Neural cell (in vitro differentiated cells): ENCODE measurements at regions not wholly inside any gene's neighbourhood (a gene's known extent, or its start where the extent isn't known, plus 50 kb on each side); places are given as distances from the start of the nearest gene placed in this dataset.

Experiments used
- H2AFZ ChIP-seq: fragments of 200-600, 300-800 bp; sonication (generic), shearing (Covaris generic); 2 replicates; pipeline ENCODE4 v1.6.0; 2014; ENCODE audit warnings: low read depth, mild to moderate bottlenecking, antibody characterized with exemption, low read length, moderate library complexity
- H3F3A ChIP-seq: fragments of 200-600 bp; shearing (Covaris generic); 2 replicates; pipeline ENCODE4 v1.6.1; 2016; ENCODE audit warnings: mild to moderate bottlenecking, moderate library complexity, mixed read lengths, antibody characterized with exemption, low read length; ENCODE audit not compliant: insufficient read depth, poor library complexity, severe bottlenecking
- H3K27ac ChIP-seq: fragments of 200-600, 300-800 bp; sonication (generic), shearing (Covaris generic); 2 replicates; pipeline ENCODE4 v1.5.1; 2014; ENCODE audit warnings: mild to moderate bottlenecking, low read length, moderate library complexity
- H3K27me3 ChIP-seq: fragments of 300-800, 200-600 bp; sonication (generic), shearing (Covaris generic); 2 replicates; pipeline ENCODE4 v1.6.0; 2014; ENCODE audit warnings: mild to moderate bottlenecking, low read depth, low read length, moderate library complexity; ENCODE audit not compliant: insufficient read depth
- H3K36me3 ChIP-seq: fragments of 300-800, 200-600 bp; sonication (generic), shearing (Covaris generic); 2 replicates; pipeline ENCODE4 v1.5.1; 2014; ENCODE audit warnings: mild to moderate bottlenecking, antibody characterized with exemption, low read length, moderate library complexity; ENCODE audit not compliant: insufficient read depth
- H3K4me2 ChIP-seq: fragments of 300-800, 200-600 bp; sonication (generic), shearing (Covaris generic); 2 replicates; pipeline ENCODE4 v1.6.0; 2014; ENCODE audit warnings: mild to moderate bottlenecking, low read length
- H3K4me3 ChIP-seq: fragments of 300-800, 200-600 bp; sonication (generic), shearing (Covaris generic); 2 replicates; pipeline ENCODE4 v1.5.1; 2014; ENCODE audit warnings: mild to moderate bottlenecking, low read length, moderate library complexity
- H3K79me2 ChIP-seq: fragments of 200-600 bp; shearing (Covaris generic); replicated peaks from 2 replicates; pipeline ENCODE4 v1.6.0; 2014; ENCODE audit warnings: mild to moderate bottlenecking, low read length, moderate library complexity; ENCODE audit not compliant: insufficient read depth
- H3K9ac ChIP-seq: fragments of 300-800, 200-600 bp; sonication (generic), shearing (Covaris generic); 2 replicates; pipeline ENCODE4 v1.6.1; 2016; ENCODE audit warnings: mild to moderate bottlenecking, low read length, mixed read lengths
- H3K9me2 ChIP-seq: fragments of 200-600 bp; shearing (Covaris generic); 2 replicates; pipeline ENCODE4 v1.6.1; 2016; ENCODE audit warnings: mild to moderate bottlenecking, low read length, mixed read lengths; ENCODE audit not compliant: insufficient read depth
- H3K9me3 ChIP-seq: fragments of 200-600, 300-800 bp; sonication (generic), shearing (Covaris generic); 2 replicates; pipeline ENCODE4 v1.6.1; 2016; ENCODE audit warnings: mild to moderate bottlenecking, mixed run types, low read length, moderate library complexity, mixed read lengths
- H4K20me1 ChIP-seq: fragments of 200-600 bp; shearing (Covaris generic); 2 replicates; pipeline ENCODE4 v1.6.1; 2016; ENCODE audit warnings: mild to moderate bottlenecking, mixed run types; ENCODE audit not compliant: insufficient read depth
- EP300 ChIP-seq: fragments of 450-650 bp; conservative IDR thresholded peaks from 2 replicates; pipeline ENCODE4 v1.6.1; 2014; ENCODE audit warnings: antibody characterized with exemption, mild to moderate bottlenecking, moderate library complexity; ENCODE audit not compliant: poor library complexity, severe bottlenecking
- EZH2 ChIP-seq: fragments of 200-600, 300-800 bp; shearing (Covaris generic), sonication (generic); IDR thresholded peaks from 2 replicates; pipeline ENCODE4 v1.6.1; 2014; ENCODE audit warnings: antibody characterized with exemption, low read length, borderline replicate concordance, mild to moderate bottlenecking; ENCODE audit not compliant: insufficient read depth, poor library complexity, severe bottlenecking
- MXI1 ChIP-seq: fragments of 450-650 bp; conservative IDR thresholded peaks from 2 replicates; pipeline ENCODE4 v1.6.1; 2014; ENCODE audit warnings: antibody characterized with exemption, mild to moderate bottlenecking; ENCODE audit not compliant: poor library complexity, severe bottlenecking
- POLR2AphosphoS5 ChIP-seq: IDR thresholded peaks from 2 replicates; pipeline ENCODE4 v1.6.1; 2012
- RAD21 ChIP-seq: fragments of 450-650 bp; conservative IDR thresholded peaks from 2 replicates; pipeline ENCODE4 v1.6.1; 2014; ENCODE audit warnings: antibody characterized with exemption, mild to moderate bottlenecking, moderate library complexity
- REST ChIP-seq: IDR thresholded peaks from 2 replicates; pipeline ENCODE4 v1.6.1; 2012; ENCODE audit warnings: borderline replicate concordance
- SMC3 ChIP-seq: fragments of 450-650 bp; conservative IDR thresholded peaks from 2 replicates; pipeline ENCODE4 v1.6.1; 2014; ENCODE audit warnings: antibody characterized with exemption, mild to moderate bottlenecking, moderate library complexity; ENCODE audit not compliant: poor library complexity
- TAF1 ChIP-seq: IDR thresholded peaks from 2 replicates; pipeline ENCODE4 v1.6.1; 2012; ENCODE audit warnings: low read depth
- TF ChIP-seq, protein P1 (sequence below): fragments of 450-650 bp; IDR thresholded peaks from 2 replicates; pipeline ENCODE4 v1.5.1; 2014; ENCODE audit warnings: antibody characterized with exemption, mild to moderate bottlenecking, moderate library complexity; ENCODE audit not compliant: poor library complexity, severe bottlenecking

DNA sequence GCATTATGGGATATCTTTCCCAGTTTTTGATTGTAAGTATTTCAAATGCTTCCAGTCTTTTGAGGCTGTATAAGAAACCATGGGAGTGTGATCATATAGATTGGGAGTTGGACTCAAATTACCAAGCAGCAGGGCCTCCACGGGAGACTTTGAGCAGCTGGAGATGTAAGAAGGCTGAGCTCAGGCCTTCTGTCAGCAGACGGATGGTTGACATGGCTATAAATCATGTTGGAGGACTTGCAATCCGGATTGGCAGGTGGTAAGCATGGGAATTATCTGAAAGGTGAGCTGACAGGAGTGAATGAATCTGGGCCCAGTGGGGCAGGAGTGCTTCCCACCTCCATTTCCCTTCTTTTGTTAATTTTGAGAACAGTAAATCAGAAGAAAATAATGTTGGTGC is 83.2 kb upstream of the PPM1J start:
- Histone ChIP-seq H3K36me3 (no peaks in the 10 kb centered on the region), H3K4me3 (no peak overlapping the region), H3K79me2 (no peaks in the 10 kb centered on the region), H2AFZ (no peak overlapping the region), H3F3A (no peaks in the 10 kb centered on the region), H3K27me3 (no peaks in the 10 kb centered on the region), H3K9me3 (no peaks in the 10 kb centered on the region), H3K9me2 (no peaks in the 10 kb centered on the region), H3K4me2 (no peak overlapping the region), H4K20me1 (no peaks in the 10 kb centered on the region), H3K27ac (no peak overlapping the region), H3K9ac (no peak overlapping the region)
- TF ChIP-seq EP300 = no peak
- no peak for TF ChIP-seq RAD21
- no peak for TF ChIP-seq TAF1
- no peak for TF ChIP-seq REST
- TF ChIP-seq, protein P1, sequence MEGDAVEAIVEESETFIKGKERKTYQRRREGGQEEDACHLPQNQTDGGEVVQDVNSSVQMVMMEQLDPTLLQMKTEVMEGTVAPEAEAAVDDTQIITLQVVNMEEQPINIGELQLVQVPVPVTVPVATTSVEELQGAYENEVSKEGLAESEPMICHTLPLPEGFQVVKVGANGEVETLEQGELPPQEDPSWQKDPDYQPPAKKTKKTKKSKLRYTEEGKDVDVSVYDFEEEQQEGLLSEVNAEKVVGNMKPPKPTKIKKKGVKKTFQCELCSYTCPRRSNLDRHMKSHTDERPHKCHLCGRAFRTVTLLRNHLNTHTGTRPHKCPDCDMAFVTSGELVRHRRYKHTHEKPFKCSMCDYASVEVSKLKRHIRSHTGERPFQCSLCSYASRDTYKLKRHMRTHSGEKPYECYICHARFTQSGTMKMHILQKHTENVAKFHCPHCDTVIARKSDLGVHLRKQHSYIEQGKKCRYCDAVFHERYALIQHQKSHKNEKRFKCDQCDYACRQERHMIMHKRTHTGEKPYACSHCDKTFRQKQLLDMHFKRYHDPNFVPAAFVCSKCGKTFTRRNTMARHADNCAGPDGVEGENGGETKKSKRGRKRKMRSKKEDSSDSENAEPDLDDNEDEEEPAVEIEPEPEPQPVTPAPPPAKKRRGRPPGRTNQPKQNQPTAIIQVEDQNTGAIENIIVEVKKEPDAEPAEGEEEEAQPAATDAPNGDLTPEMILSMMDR = no peak
- TF ChIP-seq POLR2AphosphoS5 = no peak
- TF ChIP-seq SMC3 = no peak
- no peak for TF ChIP-seq EZH2
- no peak for TF ChIP-seq MXI1

DNA sequence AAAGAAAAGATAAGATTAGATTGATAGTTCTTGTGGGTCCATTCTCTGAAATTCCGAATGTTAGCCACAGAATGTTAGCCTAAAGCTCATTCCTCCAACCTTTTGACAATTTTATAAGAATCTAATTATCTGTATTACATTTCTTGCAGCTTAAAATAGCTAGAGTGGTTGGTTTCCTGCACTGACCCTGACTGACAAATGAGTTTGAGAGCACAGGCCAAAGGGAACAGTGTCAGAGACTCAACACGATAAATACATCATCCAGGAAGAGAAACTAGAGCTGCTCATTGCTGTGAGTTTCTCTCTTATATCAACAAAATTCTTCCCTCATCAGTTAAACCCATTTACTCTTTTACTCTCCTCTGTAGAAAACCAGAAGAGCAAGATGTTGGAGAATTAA is 82.1 kb upstream of the PPM1J start:
- H3K79me2 ChIP-seq = no peaks in the 10 kb centered on the region
- H3K4me3 ChIP-seq = no peak overlapping the region
- TF ChIP-seq MXI1 (no peak), EP300 (no peak), EZH2 (no peak), SMC3 (no peak), TAF1 (no peak), REST (no peak), RAD21 (no peak), POLR2AphosphoS5 (no peak)
- TF ChIP-seq, protein P1 = no peak
- no peaks in the 10 kb centered on the region for H3F3A ChIP-seq
- no peak overlapping the region for H3K9ac ChIP-seq
- H3K27me3 ChIP-seq = no peaks in the 10 kb centered on the region
- H4K20me1 ChIP-seq = no peaks in the 10 kb centered on the region
- H3K4me2 ChIP-seq = no peak overlapping the region
- no peak overlapping the region for H3K27ac ChIP-seq
- H3K9me2 ChIP-seq = no peaks in the 10 kb centered on the region
- no peak overlapping the region for H2AFZ ChIP-seq
- no peaks in the 10 kb centered on the region for H3K36me3 ChIP-seq
- no peaks in the 10 kb centered on the region for H3K9me3 ChIP-seq
